ENCODE measurements at regions not wholly inside any gene's neighbourhood (a gene's known extent, or its start where the extent isn't known, plus 50 kb on each side); places are given as distances from the start of the nearest gene placed in this dataset.

DNA sequence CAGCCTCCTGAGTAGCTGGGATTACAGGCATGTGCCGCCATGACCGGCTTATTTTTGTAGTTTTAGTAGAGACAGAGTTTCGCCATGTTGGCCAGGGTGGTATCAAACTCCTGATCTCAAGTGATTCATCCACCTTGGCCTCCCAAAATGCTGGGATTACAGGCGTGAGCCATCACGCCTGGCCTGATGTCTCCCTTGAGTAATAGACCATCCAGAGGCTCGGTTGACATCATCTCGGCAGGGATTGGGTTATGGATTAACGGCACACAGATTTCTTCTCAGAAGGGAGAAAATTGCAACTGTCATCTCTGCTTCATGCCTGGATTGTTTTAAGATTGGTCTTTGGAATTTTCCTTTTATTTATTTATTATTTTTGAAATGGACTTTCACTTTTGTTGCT is 239.2 kb upstream of the LARGE1 start:
- no peak for DNase-seq

- no peak for DNase-seq
Observed at GRCh38 chr22:34160141-34160783, 240.0 kb upstream of the LARGE1 start.

DNA sequence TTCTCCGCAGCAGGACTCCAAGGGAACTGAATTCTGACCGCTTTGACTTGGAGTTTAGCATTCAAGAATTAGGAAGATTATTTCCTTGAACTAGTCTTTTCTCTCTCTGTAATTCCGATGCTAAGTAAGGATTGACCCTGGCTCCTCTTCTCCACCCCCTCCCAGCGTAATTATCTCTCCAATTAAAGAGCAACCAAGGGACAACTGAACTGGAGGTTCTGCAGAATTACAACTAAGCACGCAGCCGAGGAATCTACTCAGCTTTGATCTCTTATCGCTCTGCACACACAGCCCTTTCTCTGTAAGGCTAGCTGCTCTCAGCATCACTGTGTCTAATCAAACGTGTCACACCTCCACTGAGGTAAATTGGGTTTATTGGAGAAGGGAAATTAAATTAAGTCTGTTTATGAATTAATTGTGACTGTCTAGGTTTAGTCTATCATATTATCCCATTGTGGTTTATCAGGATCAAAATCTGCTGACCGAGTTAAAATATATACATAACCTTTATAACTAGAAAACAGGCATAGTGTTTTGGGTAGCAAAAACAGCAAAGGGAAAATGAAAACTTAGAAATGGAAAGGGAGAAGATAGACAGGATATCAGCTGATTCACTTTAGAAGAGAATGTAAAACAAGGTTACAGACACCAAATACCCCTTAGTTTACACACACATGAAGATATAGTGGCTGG is 241.3 kb upstream of the LARGE1 start:
- DNase-seq, result no peak

DNA sequence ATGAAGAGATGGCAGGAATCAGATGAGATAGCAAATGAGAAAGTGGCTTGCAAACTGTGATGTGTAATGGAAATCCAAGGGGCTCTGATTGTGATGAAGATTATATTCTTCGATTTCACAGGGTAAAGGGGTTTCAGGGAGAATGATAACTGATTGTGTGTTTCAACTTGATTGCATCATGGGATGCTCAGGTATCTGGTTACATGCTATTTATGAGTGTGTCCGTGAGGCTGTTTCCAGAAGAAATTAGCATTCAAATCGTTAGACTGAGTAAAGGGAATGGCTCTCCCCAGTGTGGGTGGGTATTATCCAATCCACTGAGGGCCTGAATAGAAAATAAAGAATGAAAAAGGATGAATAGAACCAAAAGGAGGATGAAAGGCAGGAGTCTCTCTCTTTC is 278.7 kb upstream of the LARGE1 start:
- DNase-seq, result no peak

DNA sequence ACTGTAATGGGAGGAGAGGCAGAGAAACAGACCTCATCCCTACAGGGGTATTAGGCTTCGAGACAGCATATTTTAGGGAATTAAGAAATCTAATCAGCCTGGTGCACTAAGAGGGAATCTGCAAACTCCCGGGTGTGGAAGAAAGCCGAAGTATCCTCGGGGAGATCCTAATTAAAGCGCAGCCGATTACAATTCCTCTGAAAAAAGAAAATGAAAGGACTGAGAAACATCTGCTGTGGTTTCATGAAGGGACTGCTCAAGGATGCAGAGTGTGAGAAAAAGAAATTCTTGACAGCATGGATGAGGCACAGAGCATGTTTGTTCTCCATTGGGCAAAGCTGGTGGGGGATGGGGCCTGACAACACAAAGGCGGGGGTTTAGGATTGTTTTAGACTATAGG is 290.0 kb upstream of the LARGE1 start:
- DNase-seq, result no peak

GRCh38 chr22:34214372-34214771 is 294.1 kb upstream of the LARGE1 start:
- no peak for DNase-seq

GRCh38 chr22:34225278-34225677 is 305.0 kb upstream of the LARGE1 start:
- no peak for DNase-seq

GRCh38 chr22:34236527-34236926 is 316.3 kb upstream of the LARGE1 start:
- DNase-seq, result no peak

DNA sequence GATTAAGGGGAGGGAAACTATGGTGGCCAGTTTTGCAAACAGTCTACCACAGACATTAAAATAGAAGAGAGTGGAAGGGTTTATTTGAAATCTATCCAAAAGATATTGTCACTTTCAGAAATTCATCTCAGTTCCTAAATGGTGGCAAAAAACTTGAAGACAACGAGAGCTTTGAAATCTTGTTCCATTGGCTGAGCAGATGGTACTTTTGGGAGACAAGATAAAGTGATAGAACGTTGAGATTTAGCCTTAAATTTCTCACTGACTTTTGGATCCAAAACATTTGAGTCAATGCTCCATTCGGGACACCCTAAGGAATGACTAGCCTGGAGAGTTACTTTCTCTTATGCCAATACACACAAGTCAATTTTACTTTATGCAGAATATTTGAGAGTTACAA is 319.1 kb upstream of the LARGE1 start:
- no peak for DNase-seq

- DNase-seq, result no peak
Observed at GRCh38 chr22:34243023-34243422, 322.7 kb upstream of the LARGE1 start.

DNA sequence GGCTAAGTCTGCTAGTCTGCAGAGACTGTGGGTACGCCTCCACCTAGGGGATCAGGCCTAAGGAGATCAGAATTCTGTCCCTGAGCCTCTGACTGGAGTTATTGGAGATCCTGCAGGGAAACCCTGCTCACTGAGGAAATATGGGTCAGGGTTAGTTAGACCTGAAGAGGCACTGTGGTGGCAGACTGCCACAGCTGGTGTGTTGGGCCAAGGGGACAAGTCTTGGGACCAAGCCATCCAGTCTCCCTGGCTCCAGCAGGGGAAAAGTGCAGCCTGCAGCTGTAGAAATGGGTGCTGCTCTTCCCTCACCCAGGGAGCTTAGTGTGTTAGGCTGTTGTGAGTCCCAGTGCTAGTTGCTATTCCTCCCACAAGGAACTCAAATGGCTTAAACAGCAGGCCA is 334.8 kb upstream of the LARGE1 start:
- DNase-seq, result no peak

DNA sequence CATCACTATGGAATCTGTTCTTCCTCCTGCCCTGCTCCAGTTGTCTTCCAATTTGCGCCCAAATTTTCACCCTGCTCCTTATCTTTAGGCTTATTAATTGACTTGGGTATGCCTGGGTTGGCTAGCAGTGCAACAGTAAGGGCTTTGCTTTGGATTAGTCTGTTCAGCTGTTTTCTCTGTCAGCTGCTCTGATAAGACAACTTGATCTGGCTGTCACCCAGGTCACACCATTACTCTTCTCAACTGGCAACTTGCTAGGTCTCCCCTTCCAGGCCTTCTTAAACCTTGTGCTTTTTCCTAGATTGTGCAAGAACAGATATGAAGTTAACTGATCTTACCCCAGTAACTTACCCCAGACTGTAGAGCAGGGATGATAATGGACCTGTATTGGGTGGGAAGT is 357.8 kb upstream of the LARGE1 start:
- DNase-seq, result no peak

GRCh38 chr22:34281738-34282137 is 361.5 kb upstream of the LARGE1 start:
- no peak for DNase-seq

DNA sequence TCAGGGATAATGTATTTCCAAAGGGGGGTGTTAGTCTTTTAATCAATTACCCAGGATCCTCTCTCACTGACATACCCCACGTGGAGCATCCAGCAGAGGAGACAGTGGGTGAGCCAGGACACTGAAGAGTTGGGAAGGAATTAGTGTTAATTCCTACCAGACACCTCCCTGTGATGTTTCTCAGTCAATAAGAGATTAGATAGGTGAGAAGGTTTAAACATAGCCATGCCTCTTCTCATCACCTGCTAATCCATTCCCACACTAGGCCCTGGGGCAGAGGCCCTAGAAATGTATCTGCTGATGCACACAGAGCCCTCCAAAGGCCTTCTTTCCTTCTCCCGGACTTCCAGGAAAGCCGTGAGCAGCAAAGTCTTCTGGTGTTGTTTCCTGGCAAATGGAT is 363.6 kb upstream of the LARGE1 start:
- DNase-seq, result no peak

- no peak for DNase-seq
Observed at GRCh38 chr22:34293324-34293723, 373.0 kb upstream of the LARGE1 start.

- DNase-seq, result no peak
Observed at GRCh38 chr22:34294476-34294875, 374.2 kb upstream of the LARGE1 start.

- no peak for DNase-seq
Observed at GRCh38 chr22:34294986-34295385, 374.7 kb upstream of the LARGE1 start.

GRCh38 chr22:34296461-34296860 is 376.2 kb upstream of the LARGE1 start:
- no peak for DNase-seq

DNA sequence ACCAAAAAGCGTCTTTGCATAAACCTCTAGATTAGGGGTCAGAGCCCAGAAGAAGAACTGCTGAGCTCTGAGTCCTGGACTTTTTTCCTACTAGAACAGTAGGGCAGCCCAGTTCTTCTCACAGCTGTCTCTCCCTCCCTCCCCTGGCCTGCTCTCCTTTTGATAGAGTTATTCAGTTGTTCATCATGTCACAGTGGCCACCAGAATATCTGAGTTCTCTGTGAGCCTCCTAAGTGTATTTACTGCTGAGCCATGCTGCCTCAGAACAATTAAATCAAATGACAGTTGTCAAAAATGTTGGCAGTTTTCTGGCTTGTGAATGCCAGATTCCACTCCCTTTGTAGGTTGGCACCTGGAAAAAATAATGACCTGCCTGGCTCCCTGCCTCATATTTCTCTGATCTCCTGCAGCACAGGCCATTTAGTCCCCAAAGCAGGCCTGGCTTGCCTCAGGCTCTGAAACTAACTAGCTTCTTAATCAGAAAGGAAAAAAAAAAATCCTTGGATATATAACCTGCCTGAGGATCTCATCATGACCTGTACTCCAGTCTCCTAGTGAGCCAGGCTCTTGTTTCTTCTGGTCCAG is 377.4 kb upstream of the LARGE1 start:
- no peak for DNase-seq

DNA sequence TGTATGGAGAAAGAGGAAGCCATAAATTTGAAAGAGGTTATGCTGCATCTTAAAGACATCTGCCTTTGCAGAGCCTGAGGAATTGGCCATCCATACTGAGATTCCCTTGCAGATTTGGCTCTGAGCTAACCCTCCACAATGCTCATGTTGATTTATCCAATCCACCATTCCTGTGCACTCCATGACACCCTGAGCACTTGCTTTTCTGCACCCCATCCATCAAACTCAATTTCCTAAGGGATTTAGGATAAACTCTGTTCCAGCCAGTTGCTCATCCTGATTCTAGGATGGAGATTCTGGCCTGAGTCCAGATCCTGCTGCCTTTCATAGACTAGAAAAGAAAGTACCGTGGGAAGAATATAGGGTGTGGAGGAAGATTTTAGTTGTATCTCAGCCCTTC is 379.2 kb upstream of the LARGE1 start:
- no peak for DNase-seq

GRCh38 chr22:34301569-34301968 is 381.3 kb upstream of the LARGE1 start:
- DNase-seq, result no peak

GRCh38 chr22:34303656-34304055 is 383.4 kb upstream of the LARGE1 start:
- no peak for DNase-seq

- no peak for DNase-seq
Observed at GRCh38 chr22:34306361-34306760, 386.1 kb upstream of the LARGE1 start.

DNA sequence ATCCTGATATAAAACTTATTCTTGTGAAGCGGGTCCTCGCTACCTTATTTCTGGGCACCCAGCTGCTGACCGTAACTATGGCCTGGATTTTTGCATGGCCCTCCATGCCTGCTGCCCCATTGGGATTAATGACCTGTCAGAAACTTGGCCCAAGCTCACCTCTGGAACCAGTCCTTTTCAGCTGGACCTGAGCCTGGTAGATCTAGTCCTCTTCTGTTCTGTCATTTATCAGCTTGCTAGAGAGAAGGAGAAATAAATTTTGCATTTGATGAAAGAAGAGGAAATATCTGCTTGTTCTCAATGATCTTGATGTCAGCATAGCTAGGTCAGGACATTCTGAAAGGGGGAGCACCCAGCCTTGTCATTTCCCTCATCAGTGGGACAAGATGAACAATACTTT is 387.8 kb upstream of the LARGE1 start:
- no peak for DNase-seq
